GM18511 (cell line): ENCODE measurements at regions not wholly inside any gene's neighbourhood (a gene's known extent, or its start where the extent isn't known, plus 50 kb on each side); places are given as distances from the start of the nearest gene placed in this dataset.
"Not testable (repeated sequence)": the region's sequence is repeated elsewhere in the genome, so short reads cannot be mapped to it uniquely, and the experiment has no call there.

Experiments
- ATAC-seq: cut with Tn5 transposase; IDR thresholded peaks from one replicate; pipeline ENCODE4 v1.9.1; 2021; ENCODE audit warnings: mild to moderate bottlenecking, moderate library complexity; ENCODE audit not compliant: unreplicated experiment

GRCh38 chr6:148602136-148602535 lies 144.7 kb upstream of the UST start:
- ATAC-seq = no peak

- no peak for ATAC-seq
Observed at GRCh38 chr6:148608199-148608951, 138.5 kb upstream of the UST start.

- no peak for ATAC-seq
Observed at GRCh38 chr6:148611213-148611612, 135.6 kb upstream of the UST start.

GRCh38 chr6:148612043-148612442 lies 134.8 kb upstream of the UST start:
- no peak for ATAC-seq

GRCh38 chr6:148614602-148615001 lies 132.2 kb upstream of the UST start:
- no peak for ATAC-seq

- no peak for ATAC-seq
Observed at GRCh38 chr6:148616841-148617240, 130.0 kb upstream of the UST start.

- no peak for ATAC-seq
Observed at GRCh38 chr6:148617530-148617929, 129.3 kb upstream of the UST start.

GRCh38 chr6:148619891-148620290 lies 126.9 kb upstream of the UST start:
- ATAC-seq = no peak

GRCh38 chr6:148620579-148621298 lies 126.1 kb upstream of the UST start:
- no peak for ATAC-seq

- no peak for ATAC-seq
Observed at GRCh38 chr6:148625609-148626008, 121.2 kb upstream of the UST start.

GRCh38 chr6:148628251-148628650 lies 118.6 kb upstream of the UST start:
- no peak for ATAC-seq

- no peak for ATAC-seq
Observed at GRCh38 chr6:148629181-148629580, 117.6 kb upstream of the UST start.

- ATAC-seq = no peak
Observed at GRCh38 chr6:148629592-148630465, 117.0 kb upstream of the UST start.

GRCh38 chr6:148635070-148635743 lies 111.6 kb upstream of the UST start:
- ATAC-seq = no peak

GRCh38 chr6:148641836-148642235 lies 105.0 kb upstream of the UST start:
- ATAC-seq = not testable (repeated sequence)

- ATAC-seq = not testable (repeated sequence)
Observed at GRCh38 chr6:148643208-148643607, 103.6 kb upstream of the UST start.

- ATAC-seq = not testable (repeated sequence)
Observed at GRCh38 chr6:148645049-148645448, 101.8 kb upstream of the UST start.

- ATAC-seq = no peak
Observed at GRCh38 chr6:148648754-148649453, 97.9 kb upstream of the UST start.

- no peak for ATAC-seq
Observed at GRCh38 chr6:148649454-148649963, 97.3 kb upstream of the UST start.

GRCh38 chr6:148650941-148651505 lies 95.8 kb upstream of the UST start:
- no peak for ATAC-seq
